ENCODE measurements at regions not wholly inside any gene's neighbourhood (a gene's known extent, or its start where the extent isn't known, plus 50 kb on each side); places are given as distances from the start of the nearest gene placed in this dataset.

- TF ChIP-seq CTCF (IDR thresholded peaks at IDR 0.05) (no peak), POLR2A (IDR thresholded peaks at IDR 0.05) (no peak)
Observed at GRCh38 chr4:116438981-116439729, 646.2 kb downstream of the TRAM1L1 start.
